Stimulated activated naive CD4-positive, alpha-beta T cell (primary cell): ENCODE measurements at regions not wholly inside any gene's neighbourhood (a gene's known extent, or its start where the extent isn't known, plus 50 kb on each side); places are given as distances from the start of the nearest gene placed in this dataset.

Experiments
- DNase-seq, 6 experiments: peaks; one replicate each; lab custom pipeline; 2025; lab: John Stamatoyannopoulos, UW

- no peak for DNase-seq
These were observed 87.3 kb upstream of the RMDN2 start for GRCh38 chr2:37837628-37838328.

GRCh38 chr2:37838541-37839167 lies 86.4 kb upstream of the RMDN2 start:
- no peak for DNase-seq

- DNase-seq = no peak
These were observed 85.1 kb upstream of the RMDN2 start for GRCh38 chr2:37839991-37840390.

GRCh38 chr2:37842732-37843440 lies 82.2 kb upstream of the RMDN2 start:
- DNase-seq = no peak

- DNase-seq = no peak
These were observed 81.5 kb upstream of the RMDN2 start for GRCh38 chr2:37843556-37843955.

- no peak for DNase-seq
These were observed 78.9 kb upstream of the RMDN2 start for GRCh38 chr2:37846207-37846606.

GRCh38 chr2:37847792-37848191 lies 77.3 kb upstream of the RMDN2 start:
- DNase-seq = no peak

- no peak for DNase-seq
These were observed 76.6 kb upstream of the RMDN2 start for GRCh38 chr2:37848451-37848850.

GRCh38 chr2:37849911-37850310 lies 75.2 kb upstream of the RMDN2 start:
- no peak for DNase-seq

- DNase-seq = no peak
These were observed 73.7 kb upstream of the RMDN2 start for GRCh38 chr2:37851428-37851827.

- DNase-seq = no peak
These were observed 73.1 kb upstream of the RMDN2 start for GRCh38 chr2:37851828-37852584.

- no peak for DNase-seq
These were observed 72.5 kb upstream of the RMDN2 start for GRCh38 chr2:37852585-37853014.

- no peak for DNase-seq
These were observed 70.3 kb upstream of the RMDN2 start for GRCh38 chr2:37854676-37855282.

- no peak for DNase-seq
These were observed 69.6 kb upstream of the RMDN2 start for GRCh38 chr2:37855283-37856041.

- no peak for DNase-seq
These were observed 68.9 kb upstream of the RMDN2 start for GRCh38 chr2:37856101-37856751.

GRCh38 chr2:37857575-37858399 lies 67.3 kb upstream of the RMDN2 start:
- DNase-seq = no peak

- no peak for DNase-seq
These were observed 66.7 kb upstream of the RMDN2 start for GRCh38 chr2:37858400-37858711.

GRCh38 chr2:37858725-37859267 lies 66.3 kb upstream of the RMDN2 start:
- DNase-seq = no peak

GRCh38 chr2:37862620-37863019 lies 62.5 kb upstream of the RMDN2 start:
- no peak for DNase-seq

GRCh38 chr2:37864217-37864616 lies 60.9 kb upstream of the RMDN2 start:
- DNase-seq = no peak
